GM12872 (cell line): ENCODE measurements at regions not wholly inside any gene's neighbourhood (a gene's known extent, or its start where the extent isn't known, plus 50 kb on each side); places are given as distances from the start of the nearest gene placed in this dataset.

Experiments
- CTCF ChIP-seq: IDR thresholded peaks from 3 replicates; pipeline ENCODE4 v1.5.1; 2011; ENCODE audit warnings: low read depth, mild to moderate bottlenecking, low read length, moderate library complexity; ENCODE audit not compliant: insufficient read depth

DNA sequence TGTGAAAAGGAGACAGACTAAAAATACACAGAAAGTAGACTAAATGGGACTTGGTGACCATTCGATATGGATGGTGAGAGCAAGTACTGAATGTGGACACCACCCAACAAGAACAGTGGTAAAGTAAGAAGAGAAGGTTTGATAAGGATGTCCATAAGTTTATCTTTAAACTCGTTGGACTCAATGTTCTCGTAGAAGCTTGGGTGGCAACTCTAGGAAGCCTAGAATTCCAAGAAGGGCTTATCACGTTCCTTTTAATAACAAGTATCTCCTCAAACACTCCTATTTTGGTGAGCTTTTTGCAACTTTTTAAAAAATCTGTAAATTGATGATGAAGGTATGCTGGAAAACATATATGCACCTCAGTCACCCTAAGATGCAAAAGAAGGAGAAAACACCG, 108.6 kb upstream of the CDH6 start:
- no peak for TF ChIP-seq CTCF

GRCh38 chr5:31083364-31083763, 110.1 kb upstream of the CDH6 start:
- TF ChIP-seq CTCF = no peak

DNA sequence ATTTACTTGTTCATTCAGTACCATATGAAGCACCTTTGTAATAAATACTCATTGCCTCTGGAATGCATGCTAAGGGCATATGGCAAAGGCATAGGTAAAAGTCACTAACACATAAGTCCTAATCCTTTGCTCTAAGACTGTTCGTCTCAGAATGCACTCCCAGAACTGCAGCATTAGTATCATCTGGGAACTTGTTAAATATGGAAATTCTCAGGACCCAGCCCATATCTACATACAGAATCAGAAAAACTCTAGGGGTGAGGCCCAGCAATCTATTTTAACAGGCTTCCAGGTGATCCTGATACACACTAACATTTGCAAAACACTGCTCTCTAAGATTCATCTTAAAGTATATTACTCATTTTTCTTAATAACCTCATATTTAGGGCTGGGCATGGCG, 113.8 kb upstream of the CDH6 start:
- TF ChIP-seq CTCF = no peak

- no peak for TF ChIP-seq CTCF
Observed at GRCh38 chr5:31078956-31079355, 114.5 kb upstream of the CDH6 start.

- no peak for TF ChIP-seq CTCF
Observed at GRCh38 chr5:31075981-31076380, 117.5 kb upstream of the CDH6 start.

DNA sequence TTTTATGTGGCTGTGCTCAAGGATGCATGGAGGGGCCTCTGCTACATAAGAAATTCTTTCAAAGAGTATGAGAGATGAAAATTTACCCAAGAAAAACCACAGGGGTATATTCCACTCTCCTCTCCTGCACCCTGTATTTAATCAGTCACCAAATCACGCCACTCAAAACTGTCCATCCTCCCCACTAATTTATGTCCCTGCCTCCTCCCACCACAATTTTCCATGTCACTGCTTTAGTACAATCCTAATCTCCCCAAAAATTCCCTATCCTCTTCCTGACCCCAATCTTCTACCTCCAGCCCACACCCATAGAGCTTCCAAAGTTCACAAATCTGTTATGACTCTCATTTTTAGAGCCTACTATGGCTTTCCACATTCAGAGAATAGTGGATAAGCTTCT, 125.2 kb upstream of the CDH6 start:
- TF ChIP-seq CTCF = no peak

DNA sequence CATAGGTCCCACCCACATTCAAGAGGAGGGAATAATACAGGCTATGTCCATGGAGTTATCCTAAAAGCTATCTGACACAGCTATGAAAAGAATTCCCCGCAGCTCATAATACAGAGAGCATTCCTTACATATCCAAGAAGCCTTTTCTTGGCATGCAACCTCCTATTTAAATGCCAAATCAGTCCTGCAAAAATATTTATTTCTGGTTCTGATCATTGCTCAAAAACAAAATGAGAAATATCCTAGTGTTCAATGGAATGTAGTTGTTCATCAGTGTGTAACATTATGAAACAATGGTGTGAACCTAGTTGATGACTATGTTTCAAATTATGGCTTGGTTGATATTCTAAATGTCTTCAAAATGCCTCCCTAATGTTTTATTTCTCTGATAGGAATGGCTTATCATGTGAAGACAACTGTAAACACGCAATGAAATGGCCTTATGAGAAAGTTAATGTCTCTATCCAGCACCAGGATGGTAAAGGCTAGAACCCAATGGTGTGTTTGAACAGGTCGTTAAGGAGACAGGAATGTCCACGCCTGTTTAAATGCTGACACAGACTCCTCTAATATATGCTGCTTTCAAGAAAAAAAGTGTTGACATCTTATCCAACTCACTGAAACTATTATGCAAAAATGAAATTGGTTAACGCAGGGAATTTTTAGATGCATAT, 126.7 kb upstream of the CDH6 start:
- no peak for TF ChIP-seq CTCF

DNA sequence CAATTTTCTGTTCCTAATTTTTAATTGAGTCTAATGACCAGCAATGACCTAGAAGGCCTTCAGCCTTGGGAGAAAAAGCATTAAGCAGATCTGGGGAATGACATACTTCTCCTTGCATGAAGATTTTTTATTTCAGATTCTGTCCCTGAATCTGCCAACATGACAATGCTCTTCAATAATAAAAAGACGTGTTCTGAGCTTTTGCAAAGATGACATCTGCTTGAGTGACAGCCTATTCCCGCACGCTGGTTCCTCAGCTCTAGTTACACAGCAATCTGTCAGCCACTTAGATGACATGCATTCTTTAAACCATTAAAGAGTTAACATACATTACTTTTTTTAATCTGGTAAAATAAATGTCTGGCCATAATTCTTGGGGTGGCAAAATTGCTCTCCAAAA, 129.3 kb upstream of the CDH6 start:
- TF ChIP-seq CTCF = no peak
